GM19023 (cell line): ENCODE measurements at regions not wholly inside any gene's neighbourhood (a gene's known extent, or its start where the extent isn't known, plus 50 kb on each side); places are given as distances from the start of the nearest gene placed in this dataset.

Source experiments
- ATAC-seq: cut with Tn5 transposase; IDR thresholded peaks from one replicate; pipeline ENCODE4 v1.9.1; 2021; ENCODE audit warnings: mild to moderate bottlenecking, moderate library complexity; ENCODE audit not compliant: unreplicated experiment

GRCh38 chr9:89554307-89555035 lies 50.3 kb upstream of the GADD45G start:
- no peak for ATAC-seq

- no peak for ATAC-seq
Measured at GRCh38 chr9:89553451-89554010, 51.3 kb upstream of the GADD45G start.

- ATAC-seq: no peak
Measured at GRCh38 chr9:89550346-89550927, 52.5 kb upstream of the SEMA4D start.

GRCh38 chr9:89549031-89549644 lies 51.2 kb upstream of the SEMA4D start:
- peak; percentile 55 for ATAC-seq

GRCh38 chr9:89548071-89548638 lies 50.2 kb upstream of the SEMA4D start:
- no peak for ATAC-seq
